GM19239 (cell line): ENCODE measurements at regions not wholly inside any gene's neighbourhood (a gene's known extent, or its start where the extent isn't known, plus 50 kb on each side); places are given as distances from the start of the nearest gene placed in this dataset.

Experiments used
- DNase-seq: peaks from one replicate; pipeline ENCODE4 v3.0.0; 2011; ENCODE audit warnings: low spot score; ENCODE audit not compliant: insufficient read length
- FAIRE-seq: peaks from 2 replicates; lab custom pipeline; 2011; peaks lifted over from hg19 to GRCh38; lab: Jason Lieb, UNC

DNA sequence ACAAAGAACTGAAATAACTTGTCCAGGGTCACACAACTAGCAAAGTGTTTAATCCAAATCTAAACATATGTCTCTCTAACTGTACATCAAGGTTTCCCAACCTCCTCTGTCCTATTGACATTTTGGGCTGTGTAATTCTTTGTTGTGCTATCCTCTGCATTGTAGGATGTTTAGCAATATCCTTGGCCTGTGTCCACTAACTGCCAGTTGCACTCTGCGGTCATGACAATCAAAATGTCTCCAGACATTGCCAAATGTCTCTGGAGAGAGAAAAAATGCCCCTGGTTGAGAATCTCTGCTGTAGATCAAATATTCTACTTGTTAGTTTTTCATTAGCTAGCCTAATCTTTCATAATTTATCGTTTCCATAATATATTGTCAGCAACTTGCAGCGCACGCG, 353.4 kb upstream of the NEGR1 start:
- DNase-seq (no peak), FAIRE-seq (no peak)

DNA sequence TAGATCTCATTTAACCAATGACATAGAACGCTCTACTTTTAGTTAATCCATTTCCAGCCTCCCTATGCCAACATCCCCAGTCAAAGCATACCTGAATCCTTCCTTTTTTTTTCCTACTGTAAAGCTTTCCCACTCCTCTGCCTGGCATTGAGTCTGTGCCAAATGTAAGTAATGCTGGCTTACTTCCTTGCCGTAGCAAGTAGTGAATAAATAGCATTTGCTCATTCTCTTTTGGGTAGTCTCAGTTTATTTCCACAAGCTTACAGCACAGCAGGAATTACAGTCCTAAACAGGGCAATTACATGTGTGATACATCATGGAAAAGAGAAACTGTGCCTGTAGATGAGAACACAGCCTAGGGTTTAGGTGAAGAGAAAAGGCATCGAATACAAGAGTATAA, 352.6 kb upstream of the NEGR1 start:
- DNase-seq: no peak
- no peak for FAIRE-seq

DNA sequence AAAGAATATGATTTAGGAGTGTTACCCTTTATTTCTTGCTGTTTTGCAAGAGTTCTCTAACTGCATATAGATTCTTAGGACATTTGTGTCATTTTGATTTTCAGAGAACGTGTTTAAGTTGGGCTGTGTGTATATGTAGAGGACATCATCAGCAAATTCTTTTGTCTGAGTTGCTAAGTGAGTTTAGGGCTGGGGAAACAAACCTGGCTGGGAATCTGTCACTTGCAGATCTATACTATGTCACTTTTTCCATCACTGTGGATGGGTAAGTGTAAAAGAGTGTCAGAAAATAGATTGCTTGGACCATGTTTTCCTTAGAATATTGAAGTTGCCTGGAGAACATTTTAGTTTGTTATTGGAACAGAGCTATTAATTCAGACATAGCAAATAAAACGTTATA, 349.1 kb upstream of the NEGR1 start:
- DNase-seq (no peak), FAIRE-seq (no peak)

DNA sequence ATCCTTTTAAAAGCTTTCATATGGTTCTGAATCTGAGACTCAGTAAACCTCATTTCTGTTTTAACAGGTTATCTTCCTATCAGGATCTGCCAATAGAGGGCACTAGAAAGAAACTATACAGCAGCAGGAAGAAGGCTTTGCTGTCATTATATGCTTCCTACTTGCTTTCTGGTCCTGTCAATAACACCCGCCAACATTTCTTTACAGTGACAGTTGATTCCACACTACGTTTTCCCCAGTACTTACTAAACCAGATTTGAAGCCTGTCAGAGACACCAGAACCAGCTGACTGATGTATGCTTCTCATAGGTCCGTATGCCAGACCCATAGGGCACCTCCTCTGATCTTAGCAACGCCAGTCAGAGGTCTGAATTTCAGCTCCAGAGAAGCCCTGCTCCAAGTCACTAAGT, 341.0 kb upstream of the NEGR1 start:
- DNase-seq (no peak), FAIRE-seq (peak; percentile 61)

DNA sequence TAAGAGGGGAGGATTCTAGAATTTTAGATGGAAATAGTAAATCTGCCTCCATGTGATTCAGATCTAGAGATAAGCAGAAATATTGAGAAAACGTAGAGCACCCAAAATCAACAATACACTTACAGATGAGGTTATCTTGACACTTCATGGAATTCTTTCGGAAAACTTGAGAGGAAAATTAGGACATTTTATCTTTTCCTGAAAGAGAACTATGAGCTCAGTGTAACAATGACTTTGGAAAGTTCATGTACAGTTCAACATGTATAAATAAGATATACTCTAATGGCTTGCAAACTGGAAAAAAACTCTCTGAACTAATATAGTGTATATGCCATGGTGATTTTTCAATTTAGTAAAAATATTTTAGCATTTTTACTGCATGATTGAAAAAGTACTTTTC, 338.1 kb upstream of the NEGR1 start:
- FAIRE-seq (no peak), DNase-seq (no peak)

DNA sequence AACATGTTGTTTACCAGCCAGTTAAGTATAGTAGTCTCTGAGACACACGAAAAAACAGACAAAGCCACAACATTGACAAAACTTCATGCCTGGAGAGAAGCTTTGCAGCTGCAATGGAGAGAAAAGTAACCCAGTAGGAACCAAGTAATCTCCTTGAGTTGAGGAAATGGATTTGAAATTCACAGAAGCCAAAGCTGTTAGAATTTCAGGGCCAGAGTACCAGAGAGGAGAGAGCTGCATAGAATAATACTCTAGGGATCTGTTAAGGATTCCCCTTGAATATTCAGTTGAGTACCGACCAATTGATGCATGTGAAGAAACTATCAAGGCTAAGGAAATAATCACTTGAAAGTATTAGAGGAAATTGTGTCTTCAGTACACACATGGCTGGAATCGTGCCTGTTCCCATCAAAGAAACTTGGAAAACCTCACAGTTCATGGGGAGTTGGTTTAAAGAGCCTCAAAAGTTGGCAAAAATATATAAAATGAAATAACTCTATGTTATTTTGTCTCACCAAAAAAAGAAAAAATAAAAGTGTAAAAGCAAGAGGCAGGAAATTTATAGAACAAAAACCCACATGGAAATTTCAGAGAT, 324.0 kb upstream of the NEGR1 start:
- DNase-seq (no peak), FAIRE-seq (no peak)

DNA sequence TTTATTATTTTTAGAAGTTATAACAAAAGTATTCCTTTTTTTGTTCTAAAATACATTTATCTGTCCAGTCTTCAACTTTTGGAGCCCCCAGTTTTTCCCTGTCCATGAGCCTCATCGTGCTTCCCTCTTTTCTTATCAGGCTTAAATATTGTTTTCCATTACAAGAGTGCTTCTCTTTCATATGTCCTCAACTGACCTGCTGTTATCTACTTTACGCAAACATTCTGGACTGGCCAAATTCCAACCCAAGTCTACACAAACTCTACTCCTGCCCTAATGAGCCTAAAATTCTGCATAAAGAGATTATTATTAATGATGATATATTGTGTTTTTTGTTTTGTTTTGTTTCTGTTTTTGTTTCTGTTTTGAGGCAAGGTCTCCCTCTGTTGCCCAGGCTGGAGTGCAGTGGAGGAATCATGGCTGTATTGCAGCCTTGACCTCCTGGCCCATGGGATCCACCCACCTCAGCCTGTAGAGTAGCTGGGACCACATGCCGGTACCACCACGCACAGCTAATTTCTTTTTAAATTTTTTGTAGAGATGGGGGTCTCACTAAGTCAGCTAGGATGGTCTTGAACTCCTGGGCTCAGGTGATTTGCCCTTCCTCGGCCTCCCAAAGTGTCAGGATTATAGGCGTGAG, 318.8 kb upstream of the NEGR1 start:
- FAIRE-seq (no peak), DNase-seq (no peak)

DNA sequence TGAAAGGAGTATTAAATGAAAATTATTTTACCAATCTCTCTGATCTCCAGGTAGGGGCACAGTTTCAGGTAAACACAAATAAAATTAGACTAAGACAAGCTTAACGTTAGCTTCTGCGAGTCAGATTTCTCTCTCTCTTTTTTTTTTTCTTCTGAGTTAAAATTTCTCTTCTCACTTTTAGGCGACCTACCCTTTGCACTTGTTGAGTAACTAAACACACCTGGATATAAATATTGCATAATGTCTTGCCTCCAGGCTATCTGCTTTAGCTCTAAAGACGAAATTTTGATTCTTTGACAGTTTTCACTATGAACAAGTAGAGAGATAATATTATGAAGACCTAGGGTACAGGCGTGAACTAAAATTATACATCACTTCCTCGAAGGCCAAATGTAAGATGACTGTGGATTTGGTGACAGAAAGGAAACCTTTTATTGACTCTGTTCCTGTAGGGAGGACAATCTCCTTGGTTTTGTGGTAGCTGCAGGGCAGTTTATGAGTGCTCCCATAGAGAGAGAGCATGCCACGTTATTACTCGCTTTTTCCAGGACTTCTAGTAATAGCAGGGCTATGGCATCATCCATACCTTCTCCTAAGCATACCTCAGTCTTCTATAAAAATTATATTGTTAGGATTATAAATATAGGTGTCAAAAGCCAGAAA, 303.8 kb upstream of the NEGR1 start:
- no peak for DNase-seq
- FAIRE-seq: no peak

DNA sequence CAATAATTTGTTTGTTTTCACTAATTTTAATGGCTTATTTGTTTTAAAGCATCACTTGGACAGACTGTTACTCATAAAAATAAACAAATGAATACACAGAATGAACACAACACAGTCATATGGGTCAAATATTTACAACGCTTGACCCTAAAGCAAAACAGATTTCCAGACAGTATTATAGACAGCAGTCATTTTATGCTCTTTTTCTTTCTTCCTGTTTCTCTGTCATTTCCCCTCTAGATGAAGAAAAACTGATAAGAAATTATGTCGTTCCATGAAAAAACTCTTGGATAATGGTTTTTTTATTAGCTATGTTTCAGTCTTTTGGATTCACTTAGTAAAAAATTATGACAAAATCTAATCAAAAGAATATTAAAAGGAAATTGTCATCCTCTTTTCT, 297.3 kb upstream of the NEGR1 start:
- no peak for FAIRE-seq
- DNase-seq: no peak

DNA sequence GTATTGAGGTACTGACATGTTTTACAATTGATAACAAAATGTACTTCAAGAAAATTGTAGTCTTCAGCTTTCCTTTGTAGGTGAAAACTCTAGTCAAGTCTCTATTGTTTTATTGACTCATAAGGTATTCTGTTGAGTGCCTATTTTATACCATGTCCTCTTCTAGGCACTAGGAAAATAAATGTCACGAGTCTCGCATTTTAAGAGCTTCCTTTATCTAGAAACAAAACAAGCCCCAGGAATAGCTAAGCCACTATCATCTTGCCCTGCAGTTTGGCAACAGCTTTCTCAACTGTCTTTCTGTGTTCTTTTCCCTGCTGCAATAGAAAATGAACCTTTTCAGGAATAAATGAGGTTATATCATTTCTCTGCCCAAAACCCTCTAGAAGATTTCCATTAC, 288.5 kb upstream of the NEGR1 start:
- FAIRE-seq: no peak
- DNase-seq: no peak

DNA sequence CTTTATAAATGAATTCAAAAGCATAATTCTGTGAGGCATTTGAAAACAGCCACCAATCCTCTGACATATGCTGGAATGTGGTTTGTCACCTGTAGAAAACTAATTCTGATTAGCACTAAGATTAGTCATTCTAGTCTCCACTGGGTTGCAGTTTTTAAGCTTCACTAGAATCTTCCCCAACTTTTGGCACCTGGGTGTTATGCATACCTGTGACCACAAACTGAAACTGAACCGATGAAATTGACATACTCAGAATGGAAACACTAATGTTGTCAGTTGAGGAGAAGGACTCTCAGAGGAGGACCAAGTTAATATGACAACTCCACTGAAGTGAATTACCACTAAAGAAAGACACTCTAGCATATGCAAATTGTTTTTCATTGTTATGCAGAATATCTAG, 285.8 kb upstream of the NEGR1 start:
- DNase-seq: no peak
- no peak for FAIRE-seq

DNA sequence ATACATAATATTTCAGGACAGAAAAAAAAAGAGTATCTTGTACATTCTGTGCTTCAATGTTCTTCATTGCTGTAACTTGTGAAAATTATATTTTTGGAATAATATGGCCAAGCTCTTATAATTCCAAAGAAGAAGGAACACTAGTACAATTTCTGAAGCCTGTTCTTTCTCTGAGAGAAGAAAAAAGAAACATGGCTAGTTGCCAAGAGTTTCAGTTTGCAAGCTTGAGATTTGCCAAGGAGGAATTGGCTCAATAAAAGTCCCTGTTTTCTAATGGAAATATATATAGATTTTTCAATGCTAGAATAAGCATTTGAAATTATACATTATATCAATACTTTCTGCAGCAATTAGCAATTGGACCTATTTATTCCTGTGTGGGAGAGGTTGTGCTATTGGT, 285.2 kb upstream of the NEGR1 start:
- no peak for DNase-seq
- no peak for FAIRE-seq

DNA sequence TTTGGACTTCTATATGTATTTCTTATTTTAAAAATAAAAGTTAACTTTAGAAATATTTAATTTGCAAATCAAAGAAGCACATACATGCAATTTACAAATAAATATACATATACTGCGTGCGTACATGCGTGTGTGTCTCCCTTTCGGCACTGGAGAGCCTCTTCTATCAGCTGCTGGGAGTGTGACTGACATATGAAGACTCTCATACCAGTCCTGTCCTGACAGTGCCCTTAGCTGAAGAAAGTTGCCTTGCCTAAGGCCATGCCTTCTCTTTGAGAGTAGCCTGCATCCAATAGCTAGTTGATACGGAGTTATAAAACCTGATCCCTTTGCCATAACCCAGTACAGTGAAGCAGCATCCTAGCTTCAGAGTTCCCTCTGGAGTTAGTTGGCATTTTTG, 282.4 kb upstream of the NEGR1 start:
- FAIRE-seq (no peak), DNase-seq (no peak)

DNA sequence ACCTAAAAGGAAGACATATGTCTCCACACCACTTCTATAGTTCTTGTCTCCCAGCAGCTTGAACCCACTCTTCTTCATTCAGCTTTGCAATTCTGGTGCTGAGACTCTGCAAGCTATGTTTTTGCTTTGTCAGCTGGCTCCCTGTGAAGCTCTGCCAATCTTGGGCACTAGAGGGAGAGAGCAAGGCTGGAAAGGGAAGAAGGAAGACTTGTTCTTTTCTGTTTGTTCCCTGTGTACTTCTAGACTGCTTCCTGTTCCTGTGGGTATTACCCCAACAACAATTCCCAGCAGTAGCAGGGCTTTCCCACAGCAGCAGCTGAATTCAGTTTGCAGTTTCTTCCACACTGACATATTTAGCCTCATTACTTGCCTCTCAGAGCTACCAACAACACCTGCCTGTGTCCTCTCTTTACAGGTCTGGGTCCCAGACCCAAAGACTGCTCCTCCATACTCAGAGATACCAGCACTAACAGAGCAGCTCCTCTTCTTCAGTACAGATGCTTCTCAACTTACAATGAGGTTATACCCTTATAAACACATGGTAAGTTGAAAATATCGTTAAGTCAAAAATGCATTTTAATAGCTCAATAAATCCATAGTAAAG, 275.2 kb upstream of the NEGR1 start:
- no peak for FAIRE-seq

DNA sequence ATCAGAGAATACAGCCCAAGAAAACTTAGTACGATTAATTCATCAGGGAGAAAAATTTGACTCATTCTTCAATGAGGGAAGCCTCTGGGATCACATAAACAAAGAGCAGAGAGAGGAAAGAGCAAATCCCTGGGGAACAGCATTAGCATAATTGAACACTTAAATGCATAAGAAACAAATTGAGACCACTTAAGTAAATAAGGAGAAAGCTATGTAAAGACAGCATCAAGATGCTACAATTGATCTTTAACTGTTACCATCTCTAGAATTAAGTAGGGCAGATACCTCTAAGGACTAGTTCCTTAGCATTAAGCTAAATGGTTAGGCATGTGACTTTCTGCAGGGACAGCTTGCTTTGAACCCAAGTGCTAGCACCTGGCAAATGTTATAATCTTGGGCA, 265.1 kb upstream of the NEGR1 start:
- FAIRE-seq (no peak), DNase-seq (no peak)

More for the DNA sequence above, 275.2 kb upstream of the NEGR1 start:
- DNase-seq: no peak

DNA sequence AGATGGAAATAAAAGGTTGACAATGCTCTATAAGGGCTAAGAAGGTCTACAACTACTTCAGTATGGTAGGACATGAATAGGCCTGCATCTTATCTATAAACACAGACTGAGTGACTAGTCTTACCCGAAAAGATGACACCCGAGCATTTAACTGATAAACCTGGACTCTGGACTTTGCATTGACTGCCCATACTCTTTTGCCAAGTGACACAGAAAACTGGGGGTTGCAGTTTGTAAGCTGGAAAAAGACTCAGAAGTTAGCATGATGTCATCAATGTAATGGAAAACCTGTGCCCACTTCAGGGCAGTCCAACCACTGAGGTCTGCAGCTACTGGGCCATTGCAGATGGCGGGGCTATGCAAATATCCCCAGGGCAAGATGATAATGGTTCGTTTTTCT, 258.3 kb upstream of the NEGR1 start:
- FAIRE-seq (no peak), DNase-seq (no peak)

DNA sequence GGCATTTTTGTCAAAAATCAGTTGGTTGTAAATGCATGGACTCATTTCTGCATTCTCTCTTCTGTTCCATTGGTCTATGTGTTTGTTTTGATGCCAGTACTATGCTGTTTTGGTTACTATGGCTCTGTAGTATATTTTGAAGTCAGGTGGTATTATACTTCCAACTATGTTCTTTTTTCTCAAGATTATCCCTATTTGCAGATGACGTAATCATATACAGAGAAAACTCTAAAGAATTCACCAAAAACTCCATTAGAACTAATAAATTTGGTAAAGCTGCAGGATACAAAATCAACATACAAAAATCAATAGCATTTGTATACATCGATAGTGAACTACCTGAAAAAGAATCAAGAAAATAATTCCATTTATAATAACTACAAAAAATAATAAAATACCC, 253.1 kb upstream of the NEGR1 start:
- FAIRE-seq (no peak), DNase-seq (no peak)

DNA sequence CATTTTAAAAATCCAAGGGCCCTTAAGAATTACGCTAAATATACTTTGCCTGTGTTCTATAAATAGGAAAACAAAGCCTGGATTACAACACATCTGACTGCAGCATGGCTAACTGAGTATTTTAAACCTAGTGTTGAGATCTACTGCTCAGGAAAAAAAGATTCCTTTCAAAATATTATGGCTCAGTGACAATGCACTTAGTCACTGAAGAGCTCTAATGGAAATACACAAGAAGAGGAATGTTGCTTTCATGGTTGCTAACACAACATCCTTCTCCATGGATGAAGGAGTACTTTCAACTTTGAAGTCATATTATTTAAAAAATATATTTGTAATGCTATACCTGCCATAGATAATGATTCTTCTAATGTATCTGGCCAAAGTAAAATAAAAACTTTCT, 248.3 kb upstream of the NEGR1 start:
- FAIRE-seq (no peak), DNase-seq (no peak)

DNA sequence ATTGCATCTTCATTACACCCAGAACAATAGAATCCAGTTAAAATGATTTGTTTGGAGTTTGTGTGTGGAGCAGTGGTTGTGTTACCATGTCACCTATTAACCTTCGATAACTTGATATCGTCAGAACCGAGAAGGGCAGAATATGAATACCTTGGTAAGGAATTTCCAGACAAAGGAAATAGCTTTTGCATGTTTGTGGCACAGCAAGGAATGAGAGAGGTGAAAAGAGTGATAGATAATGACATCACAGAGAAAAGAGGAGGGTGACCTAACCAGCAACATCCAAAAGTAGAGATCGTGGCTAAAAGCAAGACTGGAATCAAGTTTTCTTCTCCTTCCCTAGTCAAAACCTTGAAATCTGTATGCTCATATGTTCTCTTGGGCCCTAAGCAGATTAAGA, 244.6 kb upstream of the NEGR1 start:
- no peak for DNase-seq
- no peak for FAIRE-seq

DNA sequence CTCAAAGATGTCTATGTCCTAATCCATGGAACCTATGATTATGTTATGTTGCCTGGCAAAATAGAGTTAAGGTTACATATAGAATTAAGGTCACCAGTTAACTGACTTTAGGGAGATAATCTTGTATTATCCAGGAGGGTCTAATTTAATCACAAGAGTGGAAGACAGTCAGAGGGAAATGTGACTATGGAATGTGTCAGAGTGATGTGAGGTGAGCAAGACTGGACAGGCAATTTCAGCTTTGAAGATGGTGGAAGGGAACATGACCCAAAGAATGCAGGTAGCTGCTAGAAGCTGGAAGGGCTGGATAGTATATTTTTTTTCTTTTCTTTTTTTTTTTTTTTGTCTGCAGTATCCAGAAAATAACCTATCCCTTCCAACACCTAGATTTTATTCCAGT, 241.7 kb upstream of the NEGR1 start:
- FAIRE-seq: no peak
- no peak for DNase-seq

DNA sequence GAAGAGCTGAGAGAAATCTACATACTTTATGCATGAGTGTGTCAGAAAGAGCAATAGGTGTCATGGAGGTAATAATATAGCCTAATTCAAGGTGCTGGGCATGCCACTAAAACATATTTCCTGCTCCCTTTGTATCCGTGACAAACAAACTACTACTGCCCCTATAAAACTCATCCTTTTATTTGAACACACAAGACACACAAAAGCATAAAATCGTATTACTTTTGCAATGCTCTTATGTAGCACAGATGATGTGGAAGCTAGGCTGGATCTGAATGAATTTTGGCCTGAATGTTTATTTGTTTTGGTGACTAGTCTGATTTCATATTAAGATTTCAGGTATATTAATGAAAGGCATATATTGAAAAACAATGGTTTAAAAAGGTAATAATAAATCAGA, 239.3 kb upstream of the NEGR1 start:
- FAIRE-seq: no peak

DNA sequence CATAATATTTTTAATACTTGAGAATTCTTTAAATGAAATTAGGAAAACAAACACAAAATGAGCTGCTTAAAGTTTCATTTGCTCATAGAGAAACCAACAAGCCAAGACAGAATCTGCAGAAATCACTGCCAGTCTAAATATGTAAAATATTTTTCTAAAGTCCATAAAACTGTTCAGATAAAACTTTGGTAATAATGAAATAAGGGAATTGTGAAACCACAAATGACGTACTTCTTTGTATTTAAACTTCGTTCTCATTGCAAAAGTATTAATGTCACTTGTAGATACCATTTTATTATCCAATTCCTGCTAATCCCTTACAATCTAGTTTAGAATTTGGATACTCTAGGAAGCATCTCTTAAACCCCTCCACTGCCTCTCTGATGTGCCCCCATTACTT, 234.5 kb upstream of the NEGR1 start:
- DNase-seq: no peak
- no peak for FAIRE-seq

More for the DNA sequence above, 239.3 kb upstream of the NEGR1 start:
- no peak for DNase-seq
